DOHH2 (cell line): ENCODE measurements at regions not wholly inside any gene's neighbourhood (a gene's known extent, or its start where the extent isn't known, plus 50 kb on each side); places are given as distances from the start of the nearest gene placed in this dataset.

Source experiments
- H3F3A ChIP-seq: fragments of 200-600 bp; sonication (generic), shearing (Covaris generic); 2 replicates; pipeline ENCODE4 v1.6.0; 2016; ENCODE audit warnings: antibody characterized with exemption, mild to moderate bottlenecking; ENCODE audit not compliant: control insufficient read depth, insufficient read depth
- H3K27ac ChIP-seq: fragments of 200-600 bp; sonication (generic); 2 replicates; pipeline ENCODE4 v1.5.1; 2014; ENCODE audit warnings: low read depth, mild to moderate bottlenecking, low read length, moderate library complexity
- H3K27me3 ChIP-seq: fragments of 200-600 bp; sonication (generic); 2 replicates; pipeline ENCODE4 v1.6.1; 2014; ENCODE audit warnings: mild to moderate bottlenecking, low read length, mixed read lengths; ENCODE audit not compliant: control insufficient read depth
- H3K36me3 ChIP-seq: fragments of 200-600 bp; sonication (generic); 2 replicates; pipeline ENCODE4 v1.6.1; 2014; ENCODE audit warnings: mild to moderate bottlenecking, low read length, moderate library complexity, mixed read lengths; ENCODE audit not compliant: control insufficient read depth
- H3K4me1 ChIP-seq: fragments of 200-600 bp; sonication (generic); 2 replicates; pipeline ENCODE4 v1.6.1; 2014; ENCODE audit warnings: mild to moderate bottlenecking, low read length, mixed read lengths; ENCODE audit not compliant: control insufficient read depth
- H3K4me2 ChIP-seq: fragments of 200-600 bp; sonication (generic); 2 replicates; pipeline ENCODE4 v1.6.0; 2014; ENCODE audit warnings: mild to moderate bottlenecking, low read length, moderate library complexity
- H3K4me3 ChIP-seq: fragments of 200-600 bp; sonication (generic); 2 replicates; pipeline ENCODE4 v1.5.1; 2014; ENCODE audit warnings: mild to moderate bottlenecking, low read length, mixed read lengths
- H3K79me2 ChIP-seq: fragments of 200-600 bp; sonication (generic); 2 replicates; pipeline ENCODE4 v1.6.1; 2014; ENCODE audit warnings: mild to moderate bottlenecking, low read length, mixed read lengths; ENCODE audit not compliant: control insufficient read depth
- H3K9me2 ChIP-seq: fragments of 200-600 bp; sonication (generic); replicated peaks from 2 replicates; pipeline ENCODE4 v1.6.1; 2014; ENCODE audit warnings: mild to moderate bottlenecking, low read length, mixed read lengths; ENCODE audit not compliant: control insufficient read depth
- H3K9me3 ChIP-seq: fragments of 200-600 bp; sonication (generic); 2 replicates; pipeline ENCODE4 v1.6.1; 2014; ENCODE audit warnings: antibody characterized with exemption, low read length, mixed read lengths; ENCODE audit not compliant: control insufficient read depth, insufficient read depth
- H4K20me1 ChIP-seq: fragments of 200-600 bp; sonication (generic); 2 replicates; pipeline ENCODE4 v1.6.0; 2014; ENCODE audit warnings: low read depth, mild to moderate bottlenecking, antibody characterized with exemption, low read length, moderate library complexity; ENCODE audit not compliant: control insufficient read depth, insufficient read depth
- EZH2phosphoT487 ChIP-seq: fragments of 200-600 bp; sonication (generic); IDR thresholded peaks from 2 replicates; pipeline ENCODE4 v1.6.1; 2017; ENCODE audit warnings: borderline replicate concordance, mild to moderate bottlenecking, antibody characterized with exemption, low read length, moderate library complexity, mixed read lengths
- TF ChIP-seq, protein P1 (sequence below): fragments of 200-600 bp; sonication (generic); IDR thresholded peaks from one replicate; pipeline ENCODE4 v1.5.1; 2014; ENCODE audit warnings: antibody characterized with exemption, mild to moderate bottlenecking, low read depth, low read length; ENCODE audit not compliant: poor library complexity, severe bottlenecking

DNA sequence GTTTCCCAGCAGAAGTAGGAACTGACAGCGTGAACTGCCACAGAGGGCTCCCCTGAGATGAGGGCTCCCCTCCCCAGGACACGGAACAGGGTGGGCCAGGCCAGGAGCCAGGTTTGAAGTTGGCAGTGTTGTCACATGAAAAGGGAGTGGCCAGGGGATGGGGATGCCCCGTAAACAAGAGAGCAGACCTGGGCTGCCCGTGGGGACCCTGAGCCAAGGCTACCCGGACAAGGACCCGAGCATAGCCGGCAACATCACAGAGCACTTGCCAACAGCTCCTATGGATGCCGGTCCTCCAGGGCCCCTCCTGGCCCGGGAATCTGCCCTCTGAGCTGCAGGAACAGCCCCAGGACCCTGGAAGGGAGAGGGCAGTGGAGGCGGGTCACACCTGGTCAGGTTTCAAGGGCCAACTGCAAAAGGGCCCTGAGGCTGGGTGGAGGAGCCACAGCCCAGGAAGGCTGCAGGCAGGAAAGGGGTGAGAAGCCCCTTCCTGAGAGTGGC lies 102.1 kb downstream of the CPZ start:
- Histone ChIP-seq H3K9me2 (no peaks in the 10 kb centered on the region), H3K27me3 (no peaks in the 10 kb centered on the region), H3K4me3 (no peak overlapping the region), H3K36me3 (no peaks in the 10 kb centered on the region), H3K9me3 (no peaks in the 10 kb centered on the region), H3K4me2 (no peak overlapping the region), H3K27ac (no peak overlapping the region), H4K20me1 (no peaks in the 10 kb centered on the region), H3F3A (no peaks in the 10 kb centered on the region), H3K4me1 (no peaks in the 10 kb centered on the region), H3K79me2 (no peaks in the 10 kb centered on the region)
- TF ChIP-seq, protein P1, sequence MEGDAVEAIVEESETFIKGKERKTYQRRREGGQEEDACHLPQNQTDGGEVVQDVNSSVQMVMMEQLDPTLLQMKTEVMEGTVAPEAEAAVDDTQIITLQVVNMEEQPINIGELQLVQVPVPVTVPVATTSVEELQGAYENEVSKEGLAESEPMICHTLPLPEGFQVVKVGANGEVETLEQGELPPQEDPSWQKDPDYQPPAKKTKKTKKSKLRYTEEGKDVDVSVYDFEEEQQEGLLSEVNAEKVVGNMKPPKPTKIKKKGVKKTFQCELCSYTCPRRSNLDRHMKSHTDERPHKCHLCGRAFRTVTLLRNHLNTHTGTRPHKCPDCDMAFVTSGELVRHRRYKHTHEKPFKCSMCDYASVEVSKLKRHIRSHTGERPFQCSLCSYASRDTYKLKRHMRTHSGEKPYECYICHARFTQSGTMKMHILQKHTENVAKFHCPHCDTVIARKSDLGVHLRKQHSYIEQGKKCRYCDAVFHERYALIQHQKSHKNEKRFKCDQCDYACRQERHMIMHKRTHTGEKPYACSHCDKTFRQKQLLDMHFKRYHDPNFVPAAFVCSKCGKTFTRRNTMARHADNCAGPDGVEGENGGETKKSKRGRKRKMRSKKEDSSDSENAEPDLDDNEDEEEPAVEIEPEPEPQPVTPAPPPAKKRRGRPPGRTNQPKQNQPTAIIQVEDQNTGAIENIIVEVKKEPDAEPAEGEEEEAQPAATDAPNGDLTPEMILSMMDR: no peak
- TF ChIP-seq EZH2phosphoT487: no peak

DNA sequence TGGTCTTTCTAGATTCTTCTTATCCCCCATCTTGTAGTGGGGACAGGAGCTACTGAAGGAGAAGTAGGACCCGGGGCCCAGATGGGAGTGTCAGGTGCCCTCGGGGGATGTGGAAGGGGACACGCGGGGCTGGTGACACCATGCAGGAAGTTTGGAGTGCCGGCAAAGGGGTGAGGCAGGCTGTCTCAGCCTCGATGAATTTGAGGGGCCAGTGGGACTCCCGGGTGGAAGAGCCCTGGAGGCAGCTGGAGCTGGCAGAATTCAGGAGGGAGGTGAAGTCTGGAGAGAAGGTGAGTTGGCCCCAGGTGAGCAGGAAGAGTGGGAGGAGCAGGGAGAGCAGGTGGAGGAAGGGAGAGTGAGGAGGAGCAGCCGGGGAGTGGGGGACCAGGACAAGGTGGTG lies 101.7 kb downstream of the CPZ start:
- Histone ChIP-seq H3F3A (no peaks in the 10 kb centered on the region), H3K36me3 (no peaks in the 10 kb centered on the region), H3K4me1 (no peaks in the 10 kb centered on the region), H3K9me3 (no peaks in the 10 kb centered on the region), H4K20me1 (no peaks in the 10 kb centered on the region), H3K27me3 (no peaks in the 10 kb centered on the region), H3K79me2 (no peaks in the 10 kb centered on the region), H3K4me2 (no peak overlapping the region), H3K4me3 (no peak overlapping the region), H3K9me2 (no peaks in the 10 kb centered on the region), H3K27ac (no peak overlapping the region)
- TF ChIP-seq, protein P1: no peak
- TF ChIP-seq EZH2phosphoT487: no peak

DNA sequence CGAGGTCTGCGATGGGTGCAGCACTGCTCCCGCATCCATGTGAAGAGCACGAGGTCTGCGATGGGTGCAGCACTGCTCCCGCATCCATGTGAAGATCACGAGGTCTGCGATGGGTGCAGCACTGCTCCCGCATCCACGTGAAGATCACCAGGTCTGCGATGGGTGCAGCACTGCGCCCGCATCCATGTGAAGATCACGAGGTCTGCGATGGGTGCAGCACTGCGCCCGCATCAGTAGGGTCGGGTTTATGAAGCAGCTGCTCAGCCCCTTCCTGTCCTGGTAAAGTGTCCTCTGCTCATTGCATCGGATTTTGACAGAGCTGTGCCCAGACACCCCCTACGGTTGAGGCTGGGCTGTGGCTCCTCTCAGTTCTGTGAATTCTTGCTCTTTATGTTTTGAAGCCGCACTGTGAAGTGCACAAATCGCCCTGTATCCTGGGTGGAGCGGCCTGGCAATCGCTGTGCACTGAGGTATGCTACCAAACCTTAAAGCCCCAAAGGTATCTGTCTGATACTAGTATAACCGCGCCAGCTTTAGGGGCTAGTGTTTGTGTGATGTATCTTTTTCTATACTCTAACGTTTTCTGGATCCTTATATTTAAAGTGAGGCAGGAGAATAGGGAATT lies 98.7 kb downstream of the CPZ start:
- TF ChIP-seq, protein P1: no peak
- TF ChIP-seq EZH2phosphoT487: no peak
- H3K79me2 ChIP-seq: no peaks in the 10 kb centered on the region
- no peaks in the 10 kb centered on the region for H3K4me1 ChIP-seq

More for the DNA sequence above, 98.7 kb downstream of the CPZ start:
- H3F3A ChIP-seq: no peaks in the 10 kb centered on the region
- no peaks in the 10 kb centered on the region for H3K27me3 ChIP-seq
- H3K9me2 ChIP-seq: no peaks in the 10 kb centered on the region
- no peak overlapping the region for H3K27ac ChIP-seq
- no peak overlapping the region for H3K4me3 ChIP-seq
- no peaks in the 10 kb centered on the region for H4K20me1 ChIP-seq
- no peaks in the 10 kb centered on the region for H3K36me3 ChIP-seq
- no peak overlapping the region for H3K4me2 ChIP-seq
- H3K9me3 ChIP-seq: no peaks in the 10 kb centered on the region
